DND-41 (cell line): ENCODE measurements at regions not wholly inside any gene's neighbourhood (a gene's known extent, or its start where the extent isn't known, plus 50 kb on each side); places are given as distances from the start of the nearest gene placed in this dataset.
A peak's percentile ranks its signal among the peaks of the same experiment; 100 is the strongest.

ENCODE experiments used
- ATAC-seq: fragments of 200-7000 bp; cut with Tn5 transposase; 3 replicates; pipeline ENCODE4 v1.9.1; 2021; ENCODE audit warnings: low read depth; ENCODE audit not compliant: insufficient read depth
- DNase-seq: peaks from one replicate; pipeline ENCODE4 v3.0.0-alpha.2; 2020
- H2AFZ ChIP-seq: 2 replicates; pipeline ENCODE4 v1.6.0; 2012; ENCODE audit warnings: low read depth, low read length
- H3K27ac ChIP-seq: 2 replicates; pipeline ENCODE4 v1.5.1; 2012; ENCODE audit warnings: low read length, inconsistent platforms
- H3K27me3 ChIP-seq: fragments of 200-600 bp; sonication (generic); 2 replicates; pipeline ENCODE4 v1.6.0; 2012; ENCODE audit warnings: low read length, mild to moderate bottlenecking, inconsistent platforms; ENCODE audit not compliant: insufficient read depth, poor library complexity
- H3K36me3 ChIP-seq: 2 replicates; pipeline ENCODE4 v1.5.1; 2012; ENCODE audit warnings: low read length, inconsistent platforms; ENCODE audit not compliant: insufficient read depth
- H3K4me1 ChIP-seq: 2 replicates; pipeline ENCODE4 v1.5.1; 2012; ENCODE audit warnings: mild to moderate bottlenecking, low read length; ENCODE audit not compliant: insufficient read depth
- H3K4me2 ChIP-seq: 2 replicates; pipeline ENCODE4 v1.6.0; 2012; ENCODE audit warnings: mild to moderate bottlenecking, moderate library complexity, low read length, inconsistent platforms; ENCODE audit not compliant: insufficient read depth
- H3K4me3 ChIP-seq, 2 experiments: fragments of 200-600 bp in 1 of 2; shearing (Covaris generic) in 1 of 2; 2 replicates each; pipeline ENCODE4 v1.5.1; 2012 to 2016; ENCODE audit warnings: inconsistent platforms in 2 of 2, low read length in 2 of 2, mild to moderate bottlenecking in 2 of 2, low read depth in 1 of 2, moderate library complexity in 1 of 2
- H3K79me2 ChIP-seq: 2 replicates; pipeline ENCODE4 v1.6.0; 2012; ENCODE audit warnings: low read length, inconsistent platforms; ENCODE audit not compliant: insufficient read depth
- H3K9ac ChIP-seq: 2 replicates; pipeline ENCODE4 v1.6.0; 2012; ENCODE audit warnings: low read depth, mild to moderate bottlenecking, inconsistent platforms, low read length, moderate library complexity
- H3K9me3 ChIP-seq: 2 replicates; pipeline ENCODE4 v1.5.1; 2012; ENCODE audit warnings: low read length, moderate library complexity, mild to moderate bottlenecking, inconsistent platforms; ENCODE audit not compliant: insufficient read depth, severe bottlenecking
- H4K20me1 ChIP-seq: 2 replicates; pipeline ENCODE4 v1.6.0; 2012; ENCODE audit warnings: low read length; ENCODE audit not compliant: insufficient read depth
- CTCF ChIP-seq: IDR thresholded peaks from 2 replicates; pipeline ENCODE4 v1.5.1; 2012; ENCODE audit warnings: borderline replicate concordance, low read length, moderate library complexity, mild to moderate bottlenecking; ENCODE audit not compliant: poor library complexity, severe bottlenecking; ENCODE audit errors: extremely low read depth
- EZH2 ChIP-seq: IDR thresholded peaks from 3 replicates; pipeline ENCODE4 v1.6.1; 2012; ENCODE audit warnings: borderline replicate concordance, low read depth, mild to moderate bottlenecking, moderate library complexity, low read length, inconsistent platforms; ENCODE audit not compliant: severe bottlenecking

GRCh38 chr6:166758136-166758704 lies 131.2 kb upstream of the RPS6KA2 start:
- Histone ChIP-seq H3K4me3 (no peak overlapping the region), H3K9me3 (no peaks in the 10 kb centered on the region), H3K27me3 (peaks cover 42% of the 10 kb centered on the region), H2AFZ (no peak overlapping the region), H4K20me1 (no peaks in the 10 kb centered on the region), H3K27ac (no peak overlapping the region), H3K9ac (no peak overlapping the region), H3K36me3 (no peaks in the 10 kb centered on the region), H3K4me2 (no peak overlapping the region), H3K79me2 (no peaks in the 10 kb centered on the region), H3K4me1 (peaks cover 3% of the 10 kb centered on the region; the same call in 1 of the 2 replicates)
- ATAC-seq (no peak), DNase-seq (no peak)
- TF ChIP-seq EZH2 (no peak), CTCF (no peak)

GRCh38 chr6:166757232-166758135 lies 130.4 kb upstream of the RPS6KA2 start:
- no peaks in the 10 kb centered on the region for H3K79me2 ChIP-seq
- H3K36me3 ChIP-seq = no peaks in the 10 kb centered on the region
- no peak overlapping the region for H3K4me3 ChIP-seq
- peaks cover 42% of the 10 kb centered on the region for H3K27me3 ChIP-seq
- H2AFZ ChIP-seq = no peak overlapping the region
- peak; percentile 68 for ATAC-seq
- peak; percentile 24 for DNase-seq
- H3K27ac ChIP-seq = no peak overlapping the region
- H3K4me2 ChIP-seq = no peak overlapping the region
- TF ChIP-seq EZH2 (no peak), CTCF (no peak)
- H3K4me1 ChIP-seq = peaks cover 3% of the 10 kb centered on the region; the same call in 1 of the 2 replicates
- no peaks in the 10 kb centered on the region for H4K20me1 ChIP-seq
- no peaks in the 10 kb centered on the region for H3K9me3 ChIP-seq
- no peak overlapping the region for H3K9ac ChIP-seq

- Histone ChIP-seq H3K27ac (no peak overlapping the region), H3K4me2 (no peak overlapping the region), H3K4me1 (peaks cover 4% of the 10 kb centered on the region; the same call in 1 of the 2 replicates), H3K27me3 (peaks cover 40% of the 10 kb centered on the region), H4K20me1 (no peaks in the 10 kb centered on the region), H3K9me3 (no peaks in the 10 kb centered on the region), H3K4me3 (no peak overlapping the region), H3K9ac (no peak overlapping the region), H2AFZ (no peak overlapping the region), H3K36me3 (no peaks in the 10 kb centered on the region), H3K79me2 (no peaks in the 10 kb centered on the region)
- no peak for ATAC-seq
- TF ChIP-seq CTCF (no peak), EZH2 (no peak)
- no peak for DNase-seq
Measured at GRCh38 chr6:166754218-166755030, 127.4 kb upstream of the RPS6KA2 start.
